H1 (cell line): ENCODE measurements at regions not wholly inside any gene's neighbourhood (a gene's known extent, or its start where the extent isn't known, plus 50 kb on each side); places are given as distances from the start of the nearest gene placed in this dataset.

Experiments used
- CTCF ChIA-PET: fragments of 300-600 bp; sonication (Branson Sonifier 250); formaldehyde crosslinking; loops from one replicate; lab custom pipeline; 2021; ENCODE audit not compliant: partially characterized antibody; lab: Charles Lee
- POLR2A ChIA-PET: fragments of 300-600 bp; sonication (Branson Sonifier 250); formaldehyde crosslinking; loops from one replicate; lab custom pipeline; 2021; ENCODE audit warnings: inconsistent platforms; ENCODE audit not compliant: partially characterized antibody; lab: Charles Lee
- DNase-seq, 2 experiments: peaks; one replicate each; pipeline versions ENCODE4 v3.0.0 to v3.0.0-alpha.2; 2010 to 2022; ENCODE audit warnings: low spot score in 2 of 2, low read depth in 1 of 2, mixed read lengths in 1 of 2
- FAIRE-seq: peaks from 2 replicates; lab custom pipeline; 2011; peaks lifted over from hg19 to GRCh38; lab: Jason Lieb, UNC
- H2AFZ ChIP-seq: 2 replicates; pipeline ENCODE4 v1.8.1; 2012; ENCODE audit warnings: low read length, inconsistent platforms
- H2AK5ac ChIP-seq: 2 replicates; pipeline ENCODE4 v1.6.1; 2013; ENCODE audit warnings: low read depth, low read length
- H2BK120ac ChIP-seq: replicated peaks from 2 replicates; pipeline ENCODE3; 2013; ENCODE audit warnings: low read depth, low read length, inconsistent platforms
- H2BK12ac ChIP-seq: 2 replicates; pipeline ENCODE4 v1.6.1; 2013; ENCODE audit warnings: low read depth, low read length
- H2BK15ac ChIP-seq: 2 replicates; pipeline ENCODE4 v1.6.1; 2013; ENCODE audit warnings: low read length
- H2BK20ac ChIP-seq: 2 replicates; pipeline ENCODE4 v1.6.1; 2013; ENCODE audit warnings: low read length
- H2BK5ac ChIP-seq: 2 replicates; pipeline ENCODE4 v1.6.1; 2013; ENCODE audit warnings: low read depth, low read length
- H3K14ac ChIP-seq: 2 replicates; pipeline ENCODE4 v1.6.1; 2013; ENCODE audit warnings: inconsistent platforms; ENCODE audit not compliant: insufficient read length
- H3K18ac ChIP-seq: 2 replicates; pipeline ENCODE4 v1.6.1; 2013; ENCODE audit warnings: low read length; ENCODE audit errors: extremely low read depth
- H3K23ac ChIP-seq: 2 replicates; pipeline ENCODE4 v1.6.1; 2013; ENCODE audit warnings: inconsistent platforms; ENCODE audit not compliant: insufficient read length
- H3K23me2 ChIP-seq: 2 replicates; pipeline ENCODE4 v1.6.1; 2013; ENCODE audit warnings: low read depth, low read length
- H3K27ac ChIP-seq: 2 replicates; pipeline ENCODE4 v1.6.1; 2011; ENCODE audit warnings: low read depth, low read length, inconsistent platforms
- H3K27me3 ChIP-seq, 4 experiments: replicated peaks in 1 of 4; 1 replicate in 1 of 4; 2 replicates in 3 of 4; pipeline versions ENCODE4 v1.6.1 to v1.8.1; 2011 to 2013; ENCODE audit warnings: low read length in 3 of 4, mild to moderate bottlenecking in 3 of 4, inconsistent platforms in 2 of 4, mixed read lengths in 2 of 4, moderate library complexity in 1 of 4; ENCODE audit not compliant: control insufficient read depth in 3 of 4, insufficient read depth in 3 of 4; ENCODE audit errors: extremely low read depth in 1 of 4
- H3K36me3 ChIP-seq, 4 experiments: 2 replicates each; pipeline versions ENCODE4 v1.6.1 to v1.8.1; 2011 to 2013; ENCODE audit warnings: mild to moderate bottlenecking in 4 of 4, low read length in 3 of 4, moderate library complexity in 2 of 4, control low read depth in 1 of 4, inconsistent platforms in 1 of 4; ENCODE audit not compliant: insufficient read depth in 4 of 4, control insufficient read depth in 2 of 4
- H3K4ac ChIP-seq: replicated peaks from 2 replicates; pipeline ENCODE3; 2013; ENCODE audit warnings: low read length, low read depth, mixed read lengths, inconsistent platforms; ENCODE audit not compliant: insufficient read length
- H3K4me1 ChIP-seq, 4 experiments: replicated peaks in 1 of 4; 1 replicate in 1 of 4; 2 replicates in 3 of 4; pipeline versions ENCODE4 v1.6.1 to v1.8.1; 2011 to 2013; ENCODE audit warnings: low read length in 3 of 4, inconsistent platforms in 2 of 4, mixed read lengths in 1 of 4; ENCODE audit not compliant: insufficient read depth in 4 of 4, control insufficient read depth in 3 of 4
- H3K4me2 ChIP-seq, 2 experiments: 2 replicates each; pipeline versions ENCODE4 v1.6.1 to v1.8.1; 2011 to 2013; ENCODE audit warnings: low read depth in 2 of 2, low read length in 2 of 2, control low read depth in 1 of 2, inconsistent platforms in 1 of 2, mild to moderate bottlenecking in 1 of 2; ENCODE audit not compliant: insufficient read depth in 1 of 2
- H3K4me3 ChIP-seq, 4 experiments: fragments of 200-600, 300-600 bp in 1 of 4; sonication (generic), shearing (Covaris generic), sonication (Bioruptor Twin) in 1 of 4; 2 replicates each; pipeline versions ENCODE4 v1.5.1 to v1.8.1; 2011 to 2016; ENCODE audit warnings: low read length in 4 of 4, low read depth in 3 of 4, control low read depth in 2 of 4, inconsistent platforms in 2 of 4, mild to moderate bottlenecking in 2 of 4, mixed read lengths in 1 of 4, moderate library complexity in 1 of 4; ENCODE audit not compliant: insufficient read depth in 2 of 4; ENCODE audit errors: extremely low read depth in 1 of 4
- H3K56ac ChIP-seq: replicated peaks from 2 replicates; pipeline ENCODE3; 2013; ENCODE audit warnings: low read depth, mild to moderate bottlenecking, mixed read lengths, low read length, inconsistent platforms; ENCODE audit not compliant: insufficient read length
- H3K79me1 ChIP-seq: 2 replicates; pipeline ENCODE4 v1.6.1; 2013; ENCODE audit warnings: low read depth, low read length, control low read depth
- H3K79me2 ChIP-seq, 2 experiments: 2 replicates each; pipeline versions ENCODE4 v1.6.1 to v1.8.1; 2012 to 2013; ENCODE audit warnings: low read length in 2 of 2, mild to moderate bottlenecking in 2 of 2, inconsistent platforms in 1 of 2; ENCODE audit not compliant: insufficient read depth in 2 of 2, control insufficient read depth in 1 of 2
- H3K9ac ChIP-seq, 4 experiments: replicated peaks in 1 of 4; 1 replicate in 1 of 4; 2 replicates in 3 of 4; pipeline versions ENCODE4 v1.6.1 to v1.8.1; 2011 to 2013; ENCODE audit warnings: low read depth in 3 of 4, low read length in 3 of 4, control low read depth in 2 of 4, mild to moderate bottlenecking in 2 of 4, moderate library complexity in 2 of 4, inconsistent platforms in 1 of 4; ENCODE audit errors: extremely low read depth in 1 of 4
- H3K9me3 ChIP-seq, 2 experiments: 2 replicates each; pipeline versions ENCODE4 v1.6.1 to v1.8.1; 2012 to 2013; ENCODE audit warnings: mild to moderate bottlenecking in 2 of 2, moderate library complexity in 2 of 2, control low read depth in 1 of 2, inconsistent platforms in 1 of 2, low read depth in 1 of 2, low read length in 1 of 2, mixed read lengths in 1 of 2; ENCODE audit not compliant: insufficient read depth in 2 of 2
- H4K20me1 ChIP-seq, 2 experiments: replicated peaks in 1 of 2; 2 replicates each; pipeline versions ENCODE3 to v1.8.1; 2011 to 2013; ENCODE audit warnings: inconsistent platforms in 2 of 2, low read length in 2 of 2, mild to moderate bottlenecking in 1 of 2; ENCODE audit not compliant: insufficient read depth in 2 of 2, control insufficient read depth in 1 of 2
- H4K5ac ChIP-seq: 2 replicates; pipeline ENCODE4 v1.6.1; 2013; ENCODE audit warnings: low read length, low read depth, mixed read lengths, inconsistent platforms; ENCODE audit not compliant: insufficient read length
- H4K8ac ChIP-seq: 2 replicates; pipeline ENCODE4 v1.8.0; 2013; ENCODE audit warnings: mild to moderate bottlenecking, moderate library complexity, low read length, inconsistent platforms; ENCODE audit not compliant: insufficient read depth; ENCODE audit errors: extremely low read depth
- H4K91ac ChIP-seq: replicated peaks from 2 replicates; pipeline ENCODE3; 2013; ENCODE audit warnings: low read length, mixed read lengths, inconsistent platforms; ENCODE audit not compliant: insufficient read length
- BCL11A ChIP-seq, 2 experiments: IDR thresholded peaks; one replicate each; pipeline ENCODE4 v1.6.1; 2011; ENCODE audit warnings: low read depth in 2 of 2, low read length in 2 of 2, mild to moderate bottlenecking in 2 of 2
- CBX8 ChIP-seq: fragments of 300-800, 300-1000 bp; sonication (generic); IDR thresholded peaks from 2 replicates; pipeline ENCODE4 v1.7.1; 2016; ENCODE audit warnings: low read depth, low read length, borderline replicate concordance
- CTBP2 ChIP-seq: IDR thresholded peaks from 2 replicates; pipeline ENCODE4 v1.7.0; 2011; ENCODE audit warnings: borderline replicate concordance, mild to moderate bottlenecking, moderate library complexity, mixed read lengths, low read length; ENCODE audit not compliant: insufficient read depth, insufficient read length
- EGR1 ChIP-seq: IDR thresholded peaks from 2 replicates; pipeline ENCODE4 v1.6.1; 2011; ENCODE audit warnings: low read depth, low read length, borderline replicate concordance
- EZH2 ChIP-seq: fragments of 200-600 bp; sonication (generic); IDR thresholded peaks from 2 replicates; pipeline ENCODE4 v1.7.1; 2012; ENCODE audit warnings: low read depth, mild to moderate bottlenecking, moderate library complexity, low read length, inconsistent platforms; ENCODE audit not compliant: severe bottlenecking
- GTF2F1 ChIP-seq: IDR thresholded peaks from 2 replicates; pipeline ENCODE4 v1.6.1; 2012; ENCODE audit warnings: low read depth, low read length, improper control_type of control experiment, borderline replicate concordance
- NANOG ChIP-seq: IDR thresholded peaks from 2 replicates; pipeline ENCODE4 v1.6.1; 2011; ENCODE audit warnings: low read length, low read depth, mild to moderate bottlenecking, inconsistent platforms; ENCODE audit not compliant: insufficient read depth, poor library complexity, severe bottlenecking
- RXRA ChIP-seq: IDR thresholded peaks from 2 replicates; pipeline ENCODE4 v1.6.1; 2011; ENCODE audit warnings: low read depth, mild to moderate bottlenecking, low read length, moderate library complexity; ENCODE audit not compliant: insufficient read depth
- SP4 ChIP-seq: IDR thresholded peaks from 2 replicates; pipeline ENCODE4 v1.6.1; 2012; ENCODE audit warnings: low read length, inconsistent platforms
- TAF7 ChIP-seq: optimal IDR thresholded peaks from 2 replicates; pipeline ENCODE3; 2011; ENCODE audit warnings: low read depth, mild to moderate bottlenecking, inconsistent platforms, low read length, moderate library complexity, borderline replicate concordance
- USF2 ChIP-seq: IDR thresholded peaks from 2 replicates; pipeline ENCODE4 v1.6.1; 2011; ENCODE audit warnings: low read length, improper control_type of control experiment
- WGBS, 2 experiments: shearing (Covaris generic) in 1 of 2; methylation state at CpG; one replicate each; pipeline versions ENCODE4 v1.1.6 to v1.1.7; 2013 to 2015; ENCODE audit warnings: low lambda C conversion rate in 2 of 2, mixed read lengths in 2 of 2, inconsistent platforms in 1 of 2, low coverage in 1 of 2, missing lambda C conversion rate in 1 of 2; ENCODE audit not compliant: insufficient replicate concordance in 2 of 2, insufficient coverage in 1 of 2, insufficient read length in 1 of 2; ENCODE audit errors: extremely low coverage in 1 of 2, missing lambda C conversion rate in 1 of 2; 5-methylcytosine and 5-hydroxymethylcytosine counted together

- FAIRE-seq, result no peak
- Histone ChIP-seq H4K91ac (no peak overlapping the region), H3K9ac (no peak overlapping the region; a peak in 1 of 7 replicates), H3K23ac (no peak overlapping the region), H3K4me2 (no peak overlapping the region), H2BK120ac (no peak overlapping the region), H3K4me1 (peaks cover 0 to 6% (median 0%) of the 10 kb centered on the region in 4 experiments; a peak in 1 of 7 replicates), H3K9me3 (no peaks in the 10 kb centered on the region), H3K4me3 (no peak overlapping the region), H2BK20ac (no peak overlapping the region), H2BK12ac (0 out of 2 replicates have a peak overlapping the region, but pooled peaks have one; percentile 27), H4K5ac (no peak overlapping the region), H2BK15ac (no peak overlapping the region), H3K23me2 (no peaks in the 10 kb centered on the region), H3K79me1 (no peaks in the 10 kb centered on the region), H4K8ac (no peak overlapping the region; the same call in 1 of the 2 replicates), H3K56ac (no peak overlapping the region), H3K18ac (no peak overlapping the region), H3K27ac (no peak overlapping the region), H4K20me1 (no peaks in the 10 kb centered on the region), H3K4ac (peak overlapping the region; percentile 53), H2AK5ac (no peak overlapping the region), H3K27me3 (peaks cover 0 to 2% (median 0%) of the 10 kb centered on the region in 4 experiments; a peak in 1 of 7 replicates), H3K36me3 (no peaks in the 10 kb centered on the region), H3K14ac (no peak overlapping the region), H2BK5ac (no peak overlapping the region), H3K79me2 (no peaks in the 10 kb centered on the region), H2AFZ (no peak overlapping the region)
- 86% methylated on average over 10 of the region's 10 CpGs; no CpG with 5 or more reads in 1 of the 2 experiments for WGBS, 2 experiments
- CTCF ChIA-PET, result interaction anchor here (0.5 to 1.8 kb wide), 3 partner anchors 9 to 145 kb away, joined by 3 to 8 read pairs (median 4); no protein-coding TSS in a partner anchor
- POLR2A ChIA-PET, result interaction anchor here (1.5 kb wide), 1 partner anchor 42 kb away, joined by 3 read pairs; no protein-coding TSS in a partner anchor
- DNase-seq, result no peak
- TF ChIP-seq EZH2, result no peak
- no peak for TF ChIP-seq GTF2F1
- TF ChIP-seq NANOG, result no peak
- no peak for TF ChIP-seq CTBP2
- no peak for TF ChIP-seq USF2
- no peak for TF ChIP-seq TAF7
- no peak for TF ChIP-seq CBX8
- TF ChIP-seq RXRA, result no peak
- no peak for TF ChIP-seq EGR1
- TF ChIP-seq SP4, result no peak
- no peak for TF ChIP-seq BCL11A (IDR thresholded peaks at IDR 0.05; ENCODE audit: low read depth in 2 of 2, low read length in 2 of 2)
These were observed 168.4 kb downstream of the ENGASE start for GRCh38 chr17:79242873-79243602.
